Astrocyte (in vitro differentiated cells and primary cell): ENCODE measurements at regions not wholly inside any gene's neighbourhood (a gene's known extent, or its start where the extent isn't known, plus 50 kb on each side); places are given as distances from the start of the nearest gene placed in this dataset.

Source experiments
- EZH2 ChIP-seq: IDR thresholded peaks from 2 replicates; pipeline ENCODE4 v1.6.1; 2012; ENCODE audit warnings: mild to moderate bottlenecking, low read length, inconsistent platforms; ENCODE audit not compliant: insufficient read depth
- TF ChIP-seq, protein P1 (sequence below): IDR thresholded peaks from 2 replicates; pipeline ENCODE4 v1.5.1; 2011; ENCODE audit warnings: low read depth, mild to moderate bottlenecking, inconsistent platforms, low read length, moderate library complexity; ENCODE audit not compliant: insufficient read depth

DNA sequence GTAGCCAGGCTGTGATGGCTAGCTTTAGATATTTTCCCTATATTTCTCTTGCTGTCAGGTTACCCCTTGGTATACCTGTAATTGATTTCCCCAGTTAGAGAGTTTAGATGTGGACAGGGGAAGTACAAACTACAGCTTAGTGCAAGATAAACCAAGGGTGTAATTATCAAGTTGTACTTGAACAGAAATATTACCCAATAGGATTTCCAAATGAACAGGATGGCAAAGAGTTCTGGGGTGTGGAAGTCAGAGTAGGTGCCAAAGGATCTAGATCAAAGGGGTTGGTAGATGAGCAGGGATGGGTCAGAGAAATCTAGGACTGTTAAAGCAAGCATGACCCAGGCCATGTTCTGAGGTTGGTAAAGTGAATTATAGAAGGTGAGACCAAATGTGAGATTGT lies 585.2 kb downstream of the CCDC85A start:
- no peak for TF ChIP-seq EZH2
- TF ChIP-seq, protein P1, sequence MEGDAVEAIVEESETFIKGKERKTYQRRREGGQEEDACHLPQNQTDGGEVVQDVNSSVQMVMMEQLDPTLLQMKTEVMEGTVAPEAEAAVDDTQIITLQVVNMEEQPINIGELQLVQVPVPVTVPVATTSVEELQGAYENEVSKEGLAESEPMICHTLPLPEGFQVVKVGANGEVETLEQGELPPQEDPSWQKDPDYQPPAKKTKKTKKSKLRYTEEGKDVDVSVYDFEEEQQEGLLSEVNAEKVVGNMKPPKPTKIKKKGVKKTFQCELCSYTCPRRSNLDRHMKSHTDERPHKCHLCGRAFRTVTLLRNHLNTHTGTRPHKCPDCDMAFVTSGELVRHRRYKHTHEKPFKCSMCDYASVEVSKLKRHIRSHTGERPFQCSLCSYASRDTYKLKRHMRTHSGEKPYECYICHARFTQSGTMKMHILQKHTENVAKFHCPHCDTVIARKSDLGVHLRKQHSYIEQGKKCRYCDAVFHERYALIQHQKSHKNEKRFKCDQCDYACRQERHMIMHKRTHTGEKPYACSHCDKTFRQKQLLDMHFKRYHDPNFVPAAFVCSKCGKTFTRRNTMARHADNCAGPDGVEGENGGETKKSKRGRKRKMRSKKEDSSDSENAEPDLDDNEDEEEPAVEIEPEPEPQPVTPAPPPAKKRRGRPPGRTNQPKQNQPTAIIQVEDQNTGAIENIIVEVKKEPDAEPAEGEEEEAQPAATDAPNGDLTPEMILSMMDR, result no peak
